GM12878 (cell line): ENCODE measurements at regions not wholly inside any gene's neighbourhood (a gene's known extent, or its start where the extent isn't known, plus 50 kb on each side); places are given as distances from the start of the nearest gene placed in this dataset.

Source experiments
- HDGF ChIP-seq: fragments of 450-650 bp; IDR thresholded peaks from 2 replicates; pipeline ENCODE4 v1.6.1; 2016; ENCODE audit warnings: antibody characterized with exemption
- NFYA ChIP-seq: IDR thresholded peaks from 2 replicates; pipeline ENCODE4 v1.6.1; 2011; ENCODE audit warnings: low read depth, mild to moderate bottlenecking, low read length, improper control_type of control experiment, borderline replicate concordance
- NR2C1 ChIP-seq: fragments of 450-650 bp; IDR thresholded peaks from 2 replicates; pipeline ENCODE4 v1.6.1; 2017; ENCODE audit warnings: antibody characterized with exemption, mild to moderate bottlenecking, moderate library complexity
- SMAD1 ChIP-seq: fragments of 450-650 bp; IDR thresholded peaks from 2 replicates; pipeline ENCODE4 v1.6.1; 2018; ENCODE audit warnings: mild to moderate bottlenecking, low read depth; ENCODE audit not compliant: partially characterized antibody
- ZBED1 ChIP-seq: IDR thresholded peaks from 2 replicates; pipeline ENCODE4 v1.6.1; 2016; ENCODE audit warnings: borderline replicate concordance
- ZNF207 ChIP-seq: fragments of 450-650 bp; IDR thresholded peaks from 2 replicates; pipeline ENCODE4 v1.6.1; 2014; ENCODE audit warnings: antibody characterized with exemption, mild to moderate bottlenecking, borderline replicate concordance
- TF ChIP-seq, protein P1 (sequence below): IDR thresholded peaks from 2 replicates; pipeline ENCODE4 v1.6.1; 2012; ENCODE audit warnings: improper control_type of control experiment, low read depth, low read length; ENCODE audit not compliant: insufficient replicate concordance
- TF ChIP-seq, protein P2 (sequence below): fragments of 450-650 bp; IDR thresholded peaks from 2 replicates; pipeline ENCODE4 v1.6.1; 2017; ENCODE audit warnings: antibody characterized with exemption, mild to moderate bottlenecking, moderate library complexity
- TF ChIP-seq, protein P3 (sequence below): fragments of 450-650 bp; IDR thresholded peaks from 2 replicates; pipeline ENCODE4 v1.6.1; 2017; ENCODE audit warnings: borderline replicate concordance
- TF ChIP-seq, protein P4 (sequence below): fragments of 450-650 bp; IDR thresholded peaks from 2 replicates; pipeline ENCODE4 v1.6.1; 2014; ENCODE audit warnings: mild to moderate bottlenecking

DNA sequence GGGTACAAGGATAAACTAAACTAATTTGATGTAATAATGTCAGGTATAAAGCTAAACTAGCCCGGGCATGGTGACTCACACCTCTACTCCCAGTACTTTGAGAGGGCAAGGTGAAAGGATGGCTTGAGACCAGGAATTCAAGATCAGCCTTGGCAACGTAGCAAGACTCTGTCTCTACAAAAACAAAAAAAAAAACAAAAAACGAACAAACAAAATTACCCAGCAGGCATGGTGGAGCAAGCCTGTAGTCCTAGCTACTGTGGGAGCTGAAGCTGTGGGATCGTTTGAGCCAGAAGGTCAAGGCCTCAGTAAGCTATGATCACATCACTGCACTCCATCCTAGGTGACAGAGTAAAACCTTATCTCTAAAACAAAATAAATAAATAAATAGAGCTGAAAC is 131.8 kb upstream of the KYNU start (continued):
- TF ChIP-seq, protein P1, sequence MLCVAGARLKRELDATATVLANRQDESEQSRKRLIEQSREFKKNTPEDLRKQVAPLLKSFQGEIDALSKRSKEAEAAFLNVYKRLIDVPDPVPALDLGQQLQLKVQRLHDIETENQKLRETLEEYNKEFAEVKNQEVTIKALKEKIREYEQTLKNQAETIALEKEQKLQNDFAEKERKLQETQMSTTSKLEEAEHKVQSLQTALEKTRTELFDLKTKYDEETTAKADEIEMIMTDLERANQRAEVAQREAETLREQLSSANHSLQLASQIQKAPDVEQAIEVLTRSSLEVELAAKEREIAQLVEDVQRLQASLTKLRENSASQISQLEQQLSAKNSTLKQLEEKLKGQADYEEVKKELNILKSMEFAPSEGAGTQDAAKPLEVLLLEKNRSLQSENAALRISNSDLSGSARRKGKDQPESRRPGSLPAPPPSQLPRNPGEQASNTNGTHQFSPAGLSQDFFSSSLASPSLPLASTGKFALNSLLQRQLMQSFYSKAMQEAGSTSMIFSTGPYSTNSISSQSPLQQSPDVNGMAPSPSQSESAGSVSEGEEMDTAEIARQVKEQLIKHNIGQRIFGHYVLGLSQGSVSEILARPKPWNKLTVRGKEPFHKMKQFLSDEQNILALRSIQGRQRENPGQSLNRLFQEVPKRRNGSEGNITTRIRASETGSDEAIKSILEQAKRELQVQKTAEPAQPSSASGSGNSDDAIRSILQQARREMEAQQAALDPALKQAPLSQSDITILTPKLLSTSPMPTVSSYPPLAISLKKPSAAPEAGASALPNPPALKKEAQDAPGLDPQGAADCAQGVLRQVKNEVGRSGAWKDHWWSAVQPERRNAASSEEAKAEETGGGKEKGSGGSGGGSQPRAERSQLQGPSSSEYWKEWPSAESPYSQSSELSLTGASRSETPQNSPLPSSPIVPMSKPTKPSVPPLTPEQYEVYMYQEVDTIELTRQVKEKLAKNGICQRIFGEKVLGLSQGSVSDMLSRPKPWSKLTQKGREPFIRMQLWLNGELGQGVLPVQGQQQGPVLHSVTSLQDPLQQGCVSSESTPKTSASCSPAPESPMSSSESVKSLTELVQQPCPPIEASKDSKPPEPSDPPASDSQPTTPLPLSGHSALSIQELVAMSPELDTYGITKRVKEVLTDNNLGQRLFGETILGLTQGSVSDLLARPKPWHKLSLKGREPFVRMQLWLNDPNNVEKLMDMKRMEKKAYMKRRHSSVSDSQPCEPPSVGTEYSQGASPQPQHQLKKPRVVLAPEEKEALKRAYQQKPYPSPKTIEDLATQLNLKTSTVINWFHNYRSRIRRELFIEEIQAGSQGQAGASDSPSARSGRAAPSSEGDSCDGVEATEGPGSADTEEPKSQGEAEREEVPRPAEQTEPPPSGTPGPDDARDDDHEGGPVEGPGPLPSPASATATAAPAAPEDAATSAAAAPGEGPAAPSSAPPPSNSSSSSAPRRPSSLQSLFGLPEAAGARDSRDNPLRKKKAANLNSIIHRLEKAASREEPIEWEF, result no peak
- TF ChIP-seq HDGF, result no peak
- TF ChIP-seq SMAD1, result no peak
- TF ChIP-seq ZBED1, result no peak
- TF ChIP-seq, protein P2, sequence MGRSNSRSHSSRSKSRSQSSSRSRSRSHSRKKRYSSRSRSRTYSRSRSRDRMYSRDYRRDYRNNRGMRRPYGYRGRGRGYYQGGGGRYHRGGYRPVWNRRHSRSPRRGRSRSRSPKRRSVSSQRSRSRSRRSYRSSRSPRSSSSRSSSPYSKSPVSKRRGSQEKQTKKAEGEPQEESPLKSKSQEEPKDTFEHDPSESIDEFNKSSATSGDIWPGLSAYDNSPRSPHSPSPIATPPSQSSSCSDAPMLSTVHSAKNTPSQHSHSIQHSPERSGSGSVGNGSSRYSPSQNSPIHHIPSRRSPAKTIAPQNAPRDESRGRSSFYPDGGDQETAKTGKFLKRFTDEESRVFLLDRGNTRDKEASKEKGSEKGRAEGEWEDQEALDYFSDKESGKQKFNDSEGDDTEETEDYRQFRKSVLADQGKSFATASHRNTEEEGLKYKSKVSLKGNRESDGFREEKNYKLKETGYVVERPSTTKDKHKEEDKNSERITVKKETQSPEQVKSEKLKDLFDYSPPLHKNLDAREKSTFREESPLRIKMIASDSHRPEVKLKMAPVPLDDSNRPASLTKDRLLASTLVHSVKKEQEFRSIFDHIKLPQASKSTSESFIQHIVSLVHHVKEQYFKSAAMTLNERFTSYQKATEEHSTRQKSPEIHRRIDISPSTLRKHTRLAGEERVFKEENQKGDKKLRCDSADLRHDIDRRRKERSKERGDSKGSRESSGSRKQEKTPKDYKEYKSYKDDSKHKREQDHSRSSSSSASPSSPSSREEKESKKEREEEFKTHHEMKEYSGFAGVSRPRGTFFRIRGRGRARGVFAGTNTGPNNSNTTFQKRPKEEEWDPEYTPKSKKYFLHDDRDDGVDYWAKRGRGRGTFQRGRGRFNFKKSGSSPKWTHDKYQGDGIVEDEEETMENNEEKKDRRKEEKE, result no peak
- TF ChIP-seq NR2C1, result no peak
- TF ChIP-seq, protein P3, sequence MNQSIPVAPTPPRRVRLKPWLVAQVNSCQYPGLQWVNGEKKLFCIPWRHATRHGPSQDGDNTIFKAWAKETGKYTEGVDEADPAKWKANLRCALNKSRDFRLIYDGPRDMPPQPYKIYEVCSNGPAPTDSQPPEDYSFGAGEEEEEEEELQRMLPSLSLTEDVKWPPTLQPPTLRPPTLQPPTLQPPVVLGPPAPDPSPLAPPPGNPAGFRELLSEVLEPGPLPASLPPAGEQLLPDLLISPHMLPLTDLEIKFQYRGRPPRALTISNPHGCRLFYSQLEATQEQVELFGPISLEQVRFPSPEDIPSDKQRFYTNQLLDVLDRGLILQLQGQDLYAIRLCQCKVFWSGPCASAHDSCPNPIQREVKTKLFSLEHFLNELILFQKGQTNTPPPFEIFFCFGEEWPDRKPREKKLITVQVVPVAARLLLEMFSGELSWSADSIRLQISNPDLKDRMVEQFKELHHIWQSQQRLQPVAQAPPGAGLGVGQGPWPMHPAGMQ, result no peak
- no peak for TF ChIP-seq NFYA
- TF ChIP-seq, protein P4, sequence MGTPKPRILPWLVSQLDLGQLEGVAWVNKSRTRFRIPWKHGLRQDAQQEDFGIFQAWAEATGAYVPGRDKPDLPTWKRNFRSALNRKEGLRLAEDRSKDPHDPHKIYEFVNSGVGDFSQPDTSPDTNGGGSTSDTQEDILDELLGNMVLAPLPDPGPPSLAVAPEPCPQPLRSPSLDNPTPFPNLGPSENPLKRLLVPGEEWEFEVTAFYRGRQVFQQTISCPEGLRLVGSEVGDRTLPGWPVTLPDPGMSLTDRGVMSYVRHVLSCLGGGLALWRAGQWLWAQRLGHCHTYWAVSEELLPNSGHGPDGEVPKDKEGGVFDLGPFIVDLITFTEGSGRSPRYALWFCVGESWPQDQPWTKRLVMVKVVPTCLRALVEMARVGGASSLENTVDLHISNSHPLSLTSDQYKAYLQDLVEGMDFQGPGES, result no peak
- no peak for TF ChIP-seq ZNF207
- TF ChIP-seq, all 136 proteins: peak for 0
